ENCODE measurements at regions not wholly inside any gene's neighbourhood (a gene's known extent, or its start where the extent isn't known, plus 50 kb on each side); places are given as distances from the start of the nearest gene placed in this dataset.

DNA sequence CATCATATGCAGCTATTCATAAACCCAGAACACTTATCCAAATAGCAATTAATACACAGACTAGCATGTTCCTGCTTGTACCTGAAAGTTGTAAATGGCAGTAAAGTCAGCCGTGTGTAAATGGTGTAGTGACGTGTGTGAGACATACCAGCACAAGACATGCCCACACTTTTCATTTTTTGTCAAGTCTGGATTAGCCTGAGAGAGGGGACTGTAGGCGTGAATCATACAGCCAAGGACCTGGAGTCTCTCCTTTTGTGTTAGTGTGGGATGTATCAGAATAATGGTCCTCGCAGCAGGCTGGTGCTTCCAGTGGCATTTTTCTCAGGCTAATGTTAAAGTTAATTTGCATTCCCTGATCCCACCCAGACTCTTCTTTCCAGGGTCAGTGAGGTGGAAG lies 116.8 kb upstream of the BMAL1 start:
- no peak for DNase-seq (ENCODE audit: low read depth, low spot score)
- dilution Hi-C loops (cut with MboI; ENCODE audit: extremely low pct_ligation_motif_present, low sequenced_read_pairs) (loop anchor here (25.0 kb wide), 1 partner anchor 199 kb away; no protein-coding TSS in a partner anchor), intact Hi-C loops (cut with micrococcal nuclease) (no loop called here)
- no peaks in the 10 kb centered on the region for H3K4me1 ChIP-seq (ENCODE audit: control insufficient read depth, extremely low read depth, insufficient read depth, low read length)
- no peaks in the 10 kb centered on the region for H3K36me3 ChIP-seq (ENCODE audit: control insufficient read depth in 2 of 2, extremely low read depth in 1 of 2, insufficient read depth in 2 of 2, low read length in 2 of 2)
- no peak overlapping the region for H2AFZ ChIP-seq (ENCODE audit: low read depth, low read length)
- peaks cover 16 to 34% of the 10 kb centered on the region in 2 experiments for H3K27me3 ChIP-seq (ENCODE audit: control insufficient read depth in 2 of 2, insufficient read depth in 2 of 2, low read length in 2 of 2)
- no peaks in the 10 kb centered on the region for H4K20me1 ChIP-seq (replicated peaks; ENCODE audit: control insufficient read depth, extremely low read depth, insufficient read depth, low read length)
- H3K9ac ChIP-seq (replicated peaks; ENCODE audit: extremely low read depth, insufficient read depth, low read length), result no peak overlapping the region
- no peaks in the 10 kb centered on the region for H3K9me3 ChIP-seq (replicated peaks; ENCODE audit: control insufficient read depth, insufficient read depth, low read length)
- TF ChIP-seq POLR2A (IDR thresholded peaks at IDR 0.05; ENCODE audit: low read depth, low read length), result no peak
- TF ChIP-seq, protein P1, sequence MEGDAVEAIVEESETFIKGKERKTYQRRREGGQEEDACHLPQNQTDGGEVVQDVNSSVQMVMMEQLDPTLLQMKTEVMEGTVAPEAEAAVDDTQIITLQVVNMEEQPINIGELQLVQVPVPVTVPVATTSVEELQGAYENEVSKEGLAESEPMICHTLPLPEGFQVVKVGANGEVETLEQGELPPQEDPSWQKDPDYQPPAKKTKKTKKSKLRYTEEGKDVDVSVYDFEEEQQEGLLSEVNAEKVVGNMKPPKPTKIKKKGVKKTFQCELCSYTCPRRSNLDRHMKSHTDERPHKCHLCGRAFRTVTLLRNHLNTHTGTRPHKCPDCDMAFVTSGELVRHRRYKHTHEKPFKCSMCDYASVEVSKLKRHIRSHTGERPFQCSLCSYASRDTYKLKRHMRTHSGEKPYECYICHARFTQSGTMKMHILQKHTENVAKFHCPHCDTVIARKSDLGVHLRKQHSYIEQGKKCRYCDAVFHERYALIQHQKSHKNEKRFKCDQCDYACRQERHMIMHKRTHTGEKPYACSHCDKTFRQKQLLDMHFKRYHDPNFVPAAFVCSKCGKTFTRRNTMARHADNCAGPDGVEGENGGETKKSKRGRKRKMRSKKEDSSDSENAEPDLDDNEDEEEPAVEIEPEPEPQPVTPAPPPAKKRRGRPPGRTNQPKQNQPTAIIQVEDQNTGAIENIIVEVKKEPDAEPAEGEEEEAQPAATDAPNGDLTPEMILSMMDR (IDR thresholded peaks at IDR 0.05; ENCODE audit: extremely low read depth in 1 of 2, insufficient read depth in 1 of 2, low read depth in 1 of 2, low read length in 2 of 2), result no peak
- BruUV-seq (replicated peaks), result no TSS peak
- no peak for FAIRE-seq
- no peak overlapping the region for H3K27ac ChIP-seq (ENCODE audit: insufficient read depth, low read depth, low read length)
- H3K4me3 ChIP-seq (replicated peaks in 1 of 3; ENCODE audit: insufficient read depth in 1 of 3, low read depth in 1 of 3, low read length in 3 of 3), result no peak overlapping the region
- no peaks in the 10 kb centered on the region for H3K9me1 ChIP-seq (replicated peaks; ENCODE audit: control insufficient read depth, extremely low read depth, insufficient read depth, low read length)
- H3K4me2 ChIP-seq (ENCODE audit: insufficient read depth, low read length), result no peak overlapping the region
- ChIA-PET POLR2A (no interaction called here), CTCF (interaction anchor here (0.8 to 1.3 kb wide), 3 partner anchors 9 to 197 kb away, joined by 3 to 4 read pairs (median 3); no protein-coding TSS in a partner anchor)
- no peaks in the 10 kb centered on the region for H3K79me2 ChIP-seq (ENCODE audit: control insufficient read depth, insufficient read depth, low read length)

GRCh38 chr11:13163158-13163557 lies 114.4 kb upstream of the BMAL1 start:
- ChIA-PET CTCF (interaction anchor here (1.0 kb wide), 1 partner anchor 199 kb away, joined by 3 read pairs; no protein-coding TSS in a partner anchor), POLR2A (no interaction called here)
- no peak for FAIRE-seq
- H3K27ac ChIP-seq (ENCODE audit: insufficient read depth, low read depth, low read length), result no peak overlapping the region
- no peak for DNase-seq (ENCODE audit: low read depth, low spot score)
- H2AFZ ChIP-seq (ENCODE audit: low read depth, low read length), result no peak overlapping the region
- H3K9me1 ChIP-seq (replicated peaks; ENCODE audit: control insufficient read depth, extremely low read depth, insufficient read depth, low read length), result no peaks in the 10 kb centered on the region
- H3K9me3 ChIP-seq (replicated peaks; ENCODE audit: control insufficient read depth, insufficient read depth, low read length), result no peaks in the 10 kb centered on the region
- no peak overlapping the region for H3K9ac ChIP-seq (replicated peaks; ENCODE audit: extremely low read depth, insufficient read depth, low read length)
- BruUV-seq (replicated peaks), result no TSS peak
- no peaks in the 10 kb centered on the region for H3K36me3 ChIP-seq (ENCODE audit: control insufficient read depth in 2 of 2, extremely low read depth in 1 of 2, insufficient read depth in 2 of 2, low read length in 2 of 2)
- H3K27me3 ChIP-seq (ENCODE audit: control insufficient read depth in 2 of 2, insufficient read depth in 2 of 2, low read length in 2 of 2), result peaks cover 20 to 33% of the 10 kb centered on the region in 2 experiments
- no peaks in the 10 kb centered on the region for H3K4me1 ChIP-seq (ENCODE audit: control insufficient read depth, extremely low read depth, insufficient read depth, low read length)
- no peak overlapping the region for H3K4me2 ChIP-seq (ENCODE audit: insufficient read depth, low read length)
- intact Hi-C loops (cut with micrococcal nuclease) (no loop called here), dilution Hi-C loops (cut with MboI; ENCODE audit: extremely low pct_ligation_motif_present, low sequenced_read_pairs) (loop anchor here (25.0 kb wide), 1 partner anchor 201 kb away; no protein-coding TSS in a partner anchor)
- no peaks in the 10 kb centered on the region for H3K79me2 ChIP-seq (ENCODE audit: control insufficient read depth, insufficient read depth, low read length)
- no peak overlapping the region for H3K4me3 ChIP-seq (replicated peaks in 1 of 3; ENCODE audit: insufficient read depth in 1 of 3, low read depth in 1 of 3, low read length in 3 of 3)
- no peaks in the 10 kb centered on the region for H4K20me1 ChIP-seq (replicated peaks; ENCODE audit: control insufficient read depth, extremely low read depth, insufficient read depth, low read length)
- TF ChIP-seq EZH2 (IDR thresholded peaks at IDR 0.05; ENCODE audit: borderline replicate concordance, low read depth, low read length, severe bottlenecking) (no peak), MAX (IDR thresholded peaks at IDR 0.05; ENCODE audit: insufficient read depth, insufficient read length) (no peak), JUN (IDR thresholded peaks at IDR 0.05; ENCODE audit: borderline replicate concordance, insufficient read depth, insufficient read length, low read depth) (no peak), POLR2AphosphoS5 (IDR thresholded peaks at IDR 0.05; ENCODE audit: insufficient read depth, low read depth, low read length) (no peak), MYC (IDR thresholded peaks at IDR 0.05; ENCODE audit: low read depth, low read length) (no peak), FOS (IDR thresholded peaks at IDR 0.05; ENCODE audit: borderline replicate concordance, insufficient read depth, low read length) (no peak)

Measured in endothelial cell of umbilical vein (primary cell).